ENCODE measurements at regions not wholly inside any gene's neighbourhood (a gene's known extent, or its start where the extent isn't known, plus 50 kb on each side); places are given as distances from the start of the nearest gene placed in this dataset.
"Not testable (repeated sequence)": the region's sequence is repeated elsewhere in the genome, so short reads cannot be mapped to it uniquely, and the experiment has no call there.

GRCh38 chr17:6254036-6254435 is 180.9 kb downstream of the AIPL1 start:
- Histone ChIP-seq H3K9ac (ENCODE audit: low read depth, low read length) (no peak overlapping the region), H3K36me3 (ENCODE audit: insufficient read depth, low read depth, low read length) (no peaks in the 10 kb centered on the region), H3K4me3 (ENCODE audit: low read length) (no peak overlapping the region), H3K27me3 (ENCODE audit: insufficient read depth, low read length) (no peaks in the 10 kb centered on the region), H3K9me3 (ENCODE audit: insufficient read depth, low read depth, low read length) (no peaks in the 10 kb centered on the region), H3K27ac (ENCODE audit: low read length) (no peak overlapping the region), H3K4me1 (ENCODE audit: insufficient read depth, low read length) (peaks cover 14% of the 10 kb centered on the region; the same call in 1 of the 2 replicates)

GRCh38 chr17:6251640-6252039 is 181.5 kb downstream of the WSCD1 start:
- H3K9ac ChIP-seq (ENCODE audit: low read depth, low read length); H3K36me3 ChIP-seq (ENCODE audit: insufficient read depth, low read depth, low read length); H3K27ac ChIP-seq (ENCODE audit: low read length); H3K27me3 ChIP-seq (ENCODE audit: insufficient read depth, low read length); H3K9me3 ChIP-seq (ENCODE audit: insufficient read depth, low read depth, low read length); H3K4me1 ChIP-seq (ENCODE audit: insufficient read depth, low read length); H3K4me3 ChIP-seq (ENCODE audit: low read length): not testable (repeated sequence)

- Histone ChIP-seq H3K36me3 (ENCODE audit: insufficient read depth, low read depth, low read length) (no peaks in the 10 kb centered on the region), H3K4me3 (ENCODE audit: low read length) (no peak overlapping the region), H3K4me1 (ENCODE audit: insufficient read depth, low read length) (no peaks in the 10 kb centered on the region), H3K9me3 (ENCODE audit: insufficient read depth, low read depth, low read length) (no peaks in the 10 kb centered on the region), H3K27ac (ENCODE audit: low read length) (no peak overlapping the region), H3K27me3 (ENCODE audit: insufficient read depth, low read length) (no peaks in the 10 kb centered on the region), H3K9ac (ENCODE audit: low read depth, low read length) (no peak overlapping the region)
Measured at GRCh38 chr17:6249732-6250131, 179.6 kb downstream of the WSCD1 start.

DNA sequence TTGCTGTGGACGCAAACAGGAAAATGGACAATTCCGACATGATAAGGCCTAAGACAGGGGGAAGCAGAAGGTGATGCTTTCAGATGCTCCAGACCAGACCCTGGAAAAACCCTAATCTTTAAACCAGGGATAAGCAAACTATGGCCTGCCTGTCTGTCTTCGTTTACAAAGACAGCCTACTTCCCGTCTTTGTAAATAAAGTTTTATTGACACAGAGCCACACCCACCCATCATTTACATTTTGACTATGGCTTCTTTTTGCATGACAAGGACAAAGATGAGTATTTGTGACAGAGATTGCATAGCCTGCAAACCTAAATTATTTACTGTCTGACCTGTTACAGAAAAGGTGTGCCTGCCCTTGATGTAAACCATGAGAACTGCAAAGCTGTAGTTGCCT is 177.9 kb downstream of the WSCD1 start:
- Histone ChIP-seq H3K4me1 (ENCODE audit: insufficient read depth, low read length) (no peaks in the 10 kb centered on the region), H3K9me3 (ENCODE audit: insufficient read depth, low read depth, low read length) (no peaks in the 10 kb centered on the region), H3K4me3 (ENCODE audit: low read length) (no peak overlapping the region), H3K9ac (ENCODE audit: low read depth, low read length) (no peak overlapping the region), H3K36me3 (ENCODE audit: insufficient read depth, low read depth, low read length) (no peaks in the 10 kb centered on the region), H3K27ac (ENCODE audit: low read length) (no peak overlapping the region), H3K27me3 (ENCODE audit: insufficient read depth, low read length) (no peaks in the 10 kb centered on the region)

GRCh38 chr17:6245301-6246177 is 175.4 kb downstream of the WSCD1 start:
- Histone ChIP-seq H3K4me1 (ENCODE audit: insufficient read depth, low read length) (peaks cover 10% of the 10 kb centered on the region; the same call in 1 of the 2 replicates), H3K9ac (ENCODE audit: low read depth, low read length) (no peak overlapping the region), H3K36me3 (ENCODE audit: insufficient read depth, low read depth, low read length) (no peaks in the 10 kb centered on the region), H3K9me3 (ENCODE audit: insufficient read depth, low read depth, low read length) (no peaks in the 10 kb centered on the region), H3K27me3 (ENCODE audit: insufficient read depth, low read length) (no peaks in the 10 kb centered on the region), H3K27ac (ENCODE audit: low read length) (no peak overlapping the region), H3K4me3 (ENCODE audit: low read length) (no peak overlapping the region)

GRCh38 chr17:6244796-6245195 is 174.6 kb downstream of the WSCD1 start:
- Histone ChIP-seq H3K9me3 (ENCODE audit: insufficient read depth, low read depth, low read length) (no peaks in the 10 kb centered on the region), H3K4me3 (ENCODE audit: low read length) (no peak overlapping the region), H3K36me3 (ENCODE audit: insufficient read depth, low read depth, low read length) (no peaks in the 10 kb centered on the region), H3K9ac (ENCODE audit: low read depth, low read length) (no peak overlapping the region), H3K27ac (ENCODE audit: low read length) (no peak overlapping the region), H3K4me1 (ENCODE audit: insufficient read depth, low read length) (peaks cover 12% of the 10 kb centered on the region; the same call in 1 of the 2 replicates), H3K27me3 (ENCODE audit: insufficient read depth, low read length) (no peaks in the 10 kb centered on the region)

- Histone ChIP-seq H3K36me3 (ENCODE audit: insufficient read depth, low read depth, low read length) (no peaks in the 10 kb centered on the region), H3K4me3 (ENCODE audit: low read length) (no peak overlapping the region), H3K27me3 (ENCODE audit: insufficient read depth, low read length) (no peaks in the 10 kb centered on the region), H3K9ac (ENCODE audit: low read depth, low read length) (no peak overlapping the region), H3K4me1 (ENCODE audit: insufficient read depth, low read length) (peaks cover 14% of the 10 kb centered on the region), H3K27ac (ENCODE audit: low read length) (no peak overlapping the region), H3K9me3 (ENCODE audit: insufficient read depth, low read depth, low read length) (no peaks in the 10 kb centered on the region)
Measured at GRCh38 chr17:6244253-6244652, 174.1 kb downstream of the WSCD1 start.

DNA sequence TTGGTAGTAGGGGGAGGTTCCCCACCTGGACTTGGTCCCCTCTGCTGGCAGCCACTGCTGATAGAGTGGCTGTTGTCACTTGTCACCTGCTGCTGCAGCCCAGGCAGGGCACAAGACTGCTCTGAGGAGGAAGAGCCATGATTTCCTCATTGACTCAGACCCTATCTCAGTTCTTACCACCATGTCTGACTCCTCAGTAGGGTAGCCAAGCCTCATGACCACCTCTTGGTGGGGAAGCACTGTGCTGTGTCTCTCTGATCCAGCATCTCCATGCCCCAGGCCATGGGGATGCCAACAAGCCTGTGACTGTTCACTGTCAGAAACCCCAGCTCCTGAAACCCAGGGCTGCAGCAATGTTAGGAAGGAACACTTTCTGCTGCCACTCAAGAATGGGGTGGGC is 173.0 kb downstream of the WSCD1 start:
- H3K4me3 ChIP-seq (ENCODE audit: low read length): no peak overlapping the region
- H3K36me3 ChIP-seq (ENCODE audit: insufficient read depth, low read depth, low read length): no peaks in the 10 kb centered on the region
- no peaks in the 10 kb centered on the region for H3K27me3 ChIP-seq (ENCODE audit: insufficient read depth, low read length)
- H3K27ac ChIP-seq (ENCODE audit: low read length): no peak overlapping the region
- no peak overlapping the region for H3K9ac ChIP-seq (ENCODE audit: low read depth, low read length)
- H3K9me3 ChIP-seq (ENCODE audit: insufficient read depth, low read depth, low read length): no peaks in the 10 kb centered on the region
- peaks cover 21% of the 10 kb centered on the region for H3K4me1 ChIP-seq (ENCODE audit: insufficient read depth, low read length)

DNA sequence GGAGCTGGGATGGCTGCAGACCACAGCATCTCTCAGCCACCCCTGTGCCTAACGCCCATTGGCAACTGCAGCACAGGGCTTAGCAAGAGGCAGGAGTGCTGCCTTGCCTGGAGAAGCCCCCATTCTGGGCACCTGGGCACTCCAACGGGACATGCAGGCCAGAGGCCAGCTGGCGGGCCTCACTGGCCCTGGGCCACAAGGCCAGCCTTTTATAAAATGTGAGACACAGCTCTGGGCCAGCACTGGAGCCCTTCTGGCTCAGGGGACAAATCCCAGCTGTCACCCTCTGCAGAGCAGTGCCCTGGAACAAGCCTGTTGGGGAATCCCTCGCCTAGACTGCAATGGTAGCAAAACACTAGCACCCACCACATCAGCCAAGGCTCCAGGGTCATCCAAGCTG is 171.8 kb downstream of the WSCD1 start:
- Histone ChIP-seq H3K9me3 (ENCODE audit: insufficient read depth, low read depth, low read length) (no peaks in the 10 kb centered on the region), H3K27ac (ENCODE audit: low read length) (no peak overlapping the region), H3K4me3 (ENCODE audit: low read length) (no peak overlapping the region), H3K4me1 (ENCODE audit: insufficient read depth, low read length) (peaks cover 23% of the 10 kb centered on the region), H3K36me3 (ENCODE audit: insufficient read depth, low read depth, low read length) (no peaks in the 10 kb centered on the region), H3K9ac (ENCODE audit: low read depth, low read length) (no peak overlapping the region; the same call in 1 of the 2 replicates), H3K27me3 (ENCODE audit: insufficient read depth, low read length) (no peaks in the 10 kb centered on the region)

DNA sequence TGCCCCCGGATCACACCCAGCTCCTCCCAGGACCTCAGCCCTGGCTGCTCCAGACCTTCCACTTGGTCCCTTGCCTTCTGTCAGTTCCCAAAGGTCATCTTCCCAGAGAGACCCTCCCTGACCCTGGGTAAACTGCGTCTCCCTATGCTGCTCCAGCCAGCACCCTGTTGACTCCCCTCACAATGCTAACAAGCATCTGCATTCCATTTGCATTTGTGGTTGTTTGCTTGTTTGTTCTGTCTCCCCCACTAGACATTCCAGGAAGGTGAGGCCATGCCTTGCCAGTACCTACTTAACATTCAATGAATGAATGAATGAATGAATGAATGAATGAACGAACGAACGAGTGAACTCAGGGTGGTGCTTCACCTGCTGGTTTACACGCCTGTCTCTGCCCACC is 171.2 kb downstream of the WSCD1 start:
- no peak overlapping the region for H3K4me3 ChIP-seq (ENCODE audit: low read length)
- no peaks in the 10 kb centered on the region for H3K27me3 ChIP-seq (ENCODE audit: insufficient read depth, low read length)
- peaks cover 23% of the 10 kb centered on the region for H3K4me1 ChIP-seq (ENCODE audit: insufficient read depth, low read length)

DNA sequence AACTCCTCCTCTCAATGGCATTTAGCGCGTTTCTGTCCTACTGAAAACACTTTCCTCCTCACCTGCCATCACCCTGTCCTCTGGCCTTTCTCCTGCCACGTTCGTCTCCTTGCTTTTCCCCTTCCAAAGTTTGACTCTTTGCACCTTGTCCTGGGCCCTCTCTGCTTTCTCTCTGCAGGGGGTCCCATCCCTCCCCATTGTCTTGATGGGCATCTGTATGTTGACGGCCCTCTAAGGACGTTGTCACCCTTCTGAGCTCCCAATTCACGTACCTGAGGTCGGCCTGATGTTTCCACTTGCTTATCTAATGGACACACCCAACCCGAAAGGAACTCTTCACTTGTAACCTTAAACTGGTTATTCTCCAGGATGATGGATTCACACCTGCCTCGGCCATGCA is 170.4 kb downstream of the WSCD1 start:
- Histone ChIP-seq H3K9me3 (ENCODE audit: insufficient read depth, low read depth, low read length) (no peaks in the 10 kb centered on the region), H3K4me3 (ENCODE audit: low read length) (no peak overlapping the region), H3K36me3 (ENCODE audit: insufficient read depth, low read depth, low read length) (no peaks in the 10 kb centered on the region), H3K27me3 (ENCODE audit: insufficient read depth, low read length) (no peaks in the 10 kb centered on the region), H3K9ac (ENCODE audit: low read depth, low read length) (no peak overlapping the region), H3K4me1 (ENCODE audit: insufficient read depth, low read length) (peaks cover 23% of the 10 kb centered on the region), H3K27ac (ENCODE audit: low read length) (no peak overlapping the region)

More for the DNA sequence above, 171.2 kb downstream of the WSCD1 start:
- no peak overlapping the region for H3K27ac ChIP-seq (ENCODE audit: low read length)
- no peaks in the 10 kb centered on the region for H3K36me3 ChIP-seq (ENCODE audit: insufficient read depth, low read depth, low read length)
- H3K9me3 ChIP-seq (ENCODE audit: insufficient read depth, low read depth, low read length): no peaks in the 10 kb centered on the region
- no peak overlapping the region for H3K9ac ChIP-seq (ENCODE audit: low read depth, low read length)

- Histone ChIP-seq H3K36me3 (ENCODE audit: insufficient read depth, low read depth, low read length) (no peaks in the 10 kb centered on the region), H3K27ac (ENCODE audit: low read length) (no peak overlapping the region), H3K4me1 (ENCODE audit: insufficient read depth, low read length) (peaks cover 23% of the 10 kb centered on the region), H3K4me3 (ENCODE audit: low read length) (no peak overlapping the region), H3K9me3 (ENCODE audit: insufficient read depth, low read depth, low read length) (no peaks in the 10 kb centered on the region), H3K27me3 (ENCODE audit: insufficient read depth, low read length) (no peaks in the 10 kb centered on the region), H3K9ac (ENCODE audit: low read depth, low read length) (no peak overlapping the region)
Measured at GRCh38 chr17:6240001-6240400, 169.8 kb downstream of the WSCD1 start.

All from iPS-20b (cell line).